ENCODE measurements at regions not wholly inside any gene's neighbourhood (a gene's known extent, or its start where the extent isn't known, plus 50 kb on each side); places are given as distances from the start of the nearest gene placed in this dataset.

DNA sequence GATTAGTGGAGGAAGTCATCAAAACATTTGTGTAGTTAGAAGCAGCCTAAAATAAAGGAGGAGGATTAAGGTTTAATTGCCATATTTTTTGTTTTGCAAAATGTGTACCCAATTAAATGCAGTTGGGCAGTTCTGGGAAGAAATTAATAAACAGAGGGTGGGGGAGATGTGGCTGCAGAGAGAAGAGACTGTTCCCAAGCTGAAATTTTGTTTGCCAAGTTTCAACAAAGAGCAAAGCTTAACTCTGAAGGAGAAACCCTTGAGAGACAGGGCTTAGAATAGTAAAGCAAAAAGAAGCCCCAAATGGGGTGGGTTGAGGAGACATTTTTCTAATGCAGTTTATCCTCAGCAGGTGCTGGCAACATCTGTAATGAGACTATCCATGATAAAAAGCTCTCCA, 298.0 kb upstream of the NRP1 start:
- TF ChIP-seq CTCF (IDR thresholded peaks at IDR 0.05; ENCODE audit: control extremely low read depth in 1 of 3, insufficient read depth in 1 of 3, low read depth in 1 of 3, low read length in 3 of 3), result no peak
- TF ChIP-seq EGR1 (IDR thresholded peaks at IDR 0.05; ENCODE audit: borderline replicate concordance, low read depth, low read length), result no peak
- no peak for TF ChIP-seq SIX5 (IDR thresholded peaks at IDR 0.05; ENCODE audit: low read depth, low read length)
- no peak for TF ChIP-seq EZH2 (IDR thresholded peaks at IDR 0.05; ENCODE audit: low read depth, low read length, severe bottlenecking)
- TF ChIP-seq TCF12 (IDR thresholded peaks at IDR 0.05; ENCODE audit: low read depth, low read length), result no peak
- TF ChIP-seq SRF (IDR thresholded peaks at IDR 0.05; ENCODE audit: low read depth, low read length), result no peak
- TF ChIP-seq POLR2A (IDR thresholded peaks at IDR 0.05; ENCODE audit: control extremely low read depth in 1 of 2, low read depth in 2 of 2, low read length in 2 of 2), result no peak
- TF ChIP-seq TAF1 (IDR thresholded peaks at IDR 0.05; ENCODE audit: low read depth, low read length), result no peak
- TF ChIP-seq ATF2 (IDR thresholded peaks at IDR 0.05; ENCODE audit: low read length), result no peak
- no peak for TF ChIP-seq CEBPB (IDR thresholded peaks at IDR 0.05; ENCODE audit: low read depth, low read length)
- TF ChIP-seq RFX5 (IDR thresholded peaks at IDR 0.05; ENCODE audit: borderline replicate concordance, low read depth, low read length), result no peak

All from H1 (cell line).